H9 (cell line): ENCODE measurements at regions not wholly inside any gene's neighbourhood (a gene's known extent, or its start where the extent isn't known, plus 50 kb on each side); places are given as distances from the start of the nearest gene placed in this dataset.

ENCODE experiments used
- DNase-seq: peaks from one replicate; pipeline ENCODE4 v3.0.0-alpha.2; 2017
- H2AFZ ChIP-seq: one replicate; pipeline ENCODE4 v1.6.1; 2013; ENCODE audit warnings: mild to moderate bottlenecking, low read length, control low read depth, moderate library complexity
- H2AK5ac ChIP-seq: 2 replicates; pipeline ENCODE4 v1.6.1; 2013; ENCODE audit warnings: low read length, control low read depth, mixed read lengths; ENCODE audit not compliant: insufficient read length
- H2BK120ac ChIP-seq: one replicate; pipeline ENCODE4 v1.6.1; 2013; ENCODE audit warnings: low read depth, mild to moderate bottlenecking, low read length, control low read depth, inconsistent platforms; ENCODE audit not compliant: poor library complexity, severe bottlenecking
- H2BK12ac ChIP-seq: 2 replicates; pipeline ENCODE4 v1.6.1; 2013; ENCODE audit warnings: low read length, control low read depth, mixed read lengths, low read depth; ENCODE audit not compliant: insufficient read length
- H2BK15ac ChIP-seq: 2 replicates; pipeline ENCODE4 v1.6.1; 2013; ENCODE audit warnings: low read depth, low read length, control low read depth
- H2BK20ac ChIP-seq: one replicate; pipeline ENCODE4 v1.6.1; 2013; ENCODE audit warnings: low read depth, mild to moderate bottlenecking, low read length, control low read depth, inconsistent platforms; ENCODE audit not compliant: poor library complexity, severe bottlenecking
- H2BK5ac ChIP-seq: 2 replicates; pipeline ENCODE4 v1.6.1; 2013; ENCODE audit warnings: low read length, control low read depth, mixed read lengths; ENCODE audit not compliant: insufficient read length
- H3K14ac ChIP-seq: 2 replicates; pipeline ENCODE4 v1.6.1; 2013; ENCODE audit warnings: low read length, control low read depth; ENCODE audit not compliant: insufficient read depth
- H3K18ac ChIP-seq: 2 replicates; pipeline ENCODE4 v1.6.1; 2013; ENCODE audit warnings: low read depth, mild to moderate bottlenecking, mixed read lengths, low read length, control low read depth; ENCODE audit not compliant: insufficient read length
- H3K23ac ChIP-seq: 2 replicates; pipeline ENCODE4 v1.6.1; 2013; ENCODE audit warnings: low read length, control low read depth, mixed read lengths, low read depth; ENCODE audit not compliant: insufficient read length
- H3K23me2 ChIP-seq: 2 replicates; pipeline ENCODE4 v1.6.1; 2013; ENCODE audit warnings: low read depth, mild to moderate bottlenecking, mixed read lengths, low read length, control low read depth; ENCODE audit not compliant: insufficient read length, poor library complexity, severe bottlenecking
- H3K27ac ChIP-seq: 2 replicates; pipeline ENCODE4 v1.5.1; 2013; ENCODE audit warnings: low read length, control low read depth, mixed read lengths, low read depth; ENCODE audit not compliant: insufficient read length
- H3K27me3 ChIP-seq: 2 replicates; pipeline ENCODE4 v1.6.1; 2013; ENCODE audit warnings: low read length, control low read depth, inconsistent platforms; ENCODE audit not compliant: insufficient read depth
- H3K4ac ChIP-seq: 2 replicates; pipeline ENCODE4 v1.6.1; 2013; ENCODE audit warnings: low read depth, mild to moderate bottlenecking, control low read depth, inconsistent platforms, low read length, moderate library complexity
- H3K4me1 ChIP-seq: 2 replicates; pipeline ENCODE4 v1.6.1; 2013; ENCODE audit warnings: low read length, control low read depth, inconsistent platforms; ENCODE audit not compliant: insufficient read depth
- H3K4me2 ChIP-seq: 2 replicates; pipeline ENCODE4 v1.6.1; 2013; ENCODE audit warnings: low read length, control low read depth, mixed read lengths; ENCODE audit not compliant: insufficient read length, insufficient read depth
- H3K56ac ChIP-seq: 2 replicates; pipeline ENCODE4 v1.6.1; 2013; ENCODE audit warnings: low read depth, mild to moderate bottlenecking, mixed read lengths, low read length, control low read depth; ENCODE audit not compliant: insufficient read length
- H3K79me1 ChIP-seq: 2 replicates; pipeline ENCODE4 v1.6.1; 2013; ENCODE audit warnings: low read depth, mild to moderate bottlenecking, moderate library complexity, low read length, control low read depth, inconsistent platforms; ENCODE audit not compliant: insufficient read depth, poor library complexity, severe bottlenecking
- H3K79me2 ChIP-seq: 2 replicates; pipeline ENCODE4 v1.6.1; 2013; ENCODE audit warnings: low read length, control low read depth, inconsistent platforms; ENCODE audit not compliant: insufficient read depth
- H3K9ac ChIP-seq: 2 replicates; pipeline ENCODE4 v1.6.1; 2013; ENCODE audit warnings: low read length, control low read depth, mixed read lengths; ENCODE audit not compliant: insufficient read length; ENCODE audit errors: extremely low read depth
- H3K9me3 ChIP-seq: one replicate; pipeline ENCODE4 v1.6.1; 2013; ENCODE audit warnings: low read depth, low read length, inconsistent platforms; ENCODE audit not compliant: control insufficient read depth
- H3T11ph ChIP-seq: one replicate; pipeline ENCODE4 v1.6.1; 2013; ENCODE audit warnings: mild to moderate bottlenecking, low read length, control low read depth, inconsistent platforms
- H4K20me1 ChIP-seq: one replicate; pipeline ENCODE4 v1.6.1; 2013; ENCODE audit not compliant: control insufficient read depth, insufficient read length, insufficient read depth
- H4K5ac ChIP-seq: 2 replicates; pipeline ENCODE4 v1.6.1; 2013; ENCODE audit warnings: low read depth, mild to moderate bottlenecking, mixed read lengths, low read length, control low read depth; ENCODE audit not compliant: insufficient read length
- H4K8ac ChIP-seq: replicated peaks from 2 replicates; pipeline ENCODE4 v1.6.1; 2013; ENCODE audit warnings: low read length, control low read depth, mixed read lengths, low read depth; ENCODE audit not compliant: insufficient read length
- H4K91ac ChIP-seq: 2 replicates; pipeline ENCODE4 v1.6.1; 2013; ENCODE audit warnings: low read depth, mild to moderate bottlenecking, moderate library complexity, mixed read lengths, low read length, control low read depth; ENCODE audit not compliant: insufficient read length
- H3K27ac Mint-ChIP-seq, 3 experiments: 2 replicates in 2 of 3; 3 replicates in 1 of 3; pipeline ENCODE4 v1.8.0; 2020 to 2021; ENCODE audit warnings: mixed read lengths in 3 of 3, mild to moderate bottlenecking in 1 of 3, moderate library complexity in 1 of 3
- H3K27me3 Mint-ChIP-seq: 2 replicates; pipeline ENCODE4 v1.8.0; 2021; ENCODE audit warnings: low read depth, mild to moderate bottlenecking, moderate library complexity, mixed read lengths
- H3K36me3 Mint-ChIP-seq, 3 experiments: 2 replicates in 2 of 3; 3 replicates in 1 of 3; pipeline ENCODE4 v1.8.0; 2020 to 2021; ENCODE audit warnings: low read depth in 3 of 3, mixed read lengths in 3 of 3; ENCODE audit not compliant: insufficient read depth in 1 of 3
- H3K4me1 Mint-ChIP-seq, 2 experiments: 2 replicates each; pipeline ENCODE4 v1.8.0; 2020; ENCODE audit warnings: mixed read lengths in 2 of 2
- H3K4me3 Mint-ChIP-seq, 2 experiments: 2 replicates in 1 of 2; 3 replicates in 1 of 2; pipeline ENCODE4 v1.8.0; 2020 to 2021; ENCODE audit warnings: mild to moderate bottlenecking in 2 of 2, mixed read lengths in 2 of 2, moderate library complexity in 1 of 2
- H3K9me3 Mint-ChIP-seq, 2 experiments: 2 replicates in 1 of 2; 3 replicates in 1 of 2; pipeline ENCODE4 v1.8.0; 2020; ENCODE audit warnings: mild to moderate bottlenecking in 2 of 2, mixed read lengths in 2 of 2, moderate library complexity in 1 of 2
- WGBS: extraction: QIAGEN DNeasy Blood & Tissue Kit; methylation state at CpG from one replicate; pipeline ENCODE4 v1.1.7; 2013; ENCODE audit warnings: missing lambda C conversion rate, low lambda C conversion rate, mixed read lengths; ENCODE audit not compliant: insufficient read length; ENCODE audit errors: extremely low coverage; 5-methylcytosine and 5-hydroxymethylcytosine counted together
- TF ChIP-seq, protein P1 (sequence below): fragments of 200-600 bp; sonication (generic); conservative IDR thresholded peaks from 3 replicates; pipeline ENCODE4 v1.8.0; 2021; ENCODE audit warnings: antibody characterized with exemption, mild to moderate bottlenecking

DNA sequence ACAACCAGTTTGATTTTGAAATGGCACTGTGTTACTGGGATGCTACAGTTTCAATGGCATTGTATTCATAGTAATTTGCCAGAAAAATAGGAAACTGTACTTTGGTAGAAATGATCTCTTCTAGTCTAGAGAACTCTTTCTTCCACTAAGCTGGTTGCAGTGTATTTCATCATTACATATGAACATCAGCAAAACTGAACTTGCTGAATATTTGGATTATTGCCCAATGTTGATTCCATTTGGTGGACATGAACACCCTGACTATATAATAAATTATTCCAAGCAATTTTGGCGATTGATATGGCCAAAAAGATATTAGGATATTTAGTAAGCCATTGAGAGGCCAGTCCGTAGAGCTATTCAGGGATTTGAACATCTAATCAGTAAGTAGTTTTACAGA is 191.8 kb upstream of the CXorf66 start:
- no peak overlapping the region for H4K91ac ChIP-seq
- H3T11ph ChIP-seq: no peak overlapping the region
- no peaks in the 10 kb centered on the region for H3K27me3 ChIP-seq
- no peak for DNase-seq
- H3K4me2 ChIP-seq: no peak overlapping the region
- no peaks in the 10 kb centered on the region for H4K20me1 ChIP-seq
- no peak overlapping the region for H3K23ac ChIP-seq
- no peak overlapping the region for H4K8ac ChIP-seq
- Mint-ChIP-seq H3K27me3 (peaks cover 1% of the 10 kb centered on the region; the same call in 1 of the 2 replicates), H3K9me3 (peaks cover 0 to 11% of the 10 kb centered on the region in 2 experiments; a peak in 3 of 5 replicates), H3K4me3 (no peak overlapping the region), H3K36me3 (peaks cover 0 to 6% (median 2%) of the 10 kb centered on the region in 3 experiments; a peak in 4 of 7 replicates), H3K27ac (no peak overlapping the region), H3K4me1 (peaks cover 4 to 8% of the 10 kb centered on the region in 2 experiments)
- H3K79me2 ChIP-seq: no peaks in the 10 kb centered on the region
- no peak overlapping the region for H3K27ac ChIP-seq
- no peak overlapping the region for H3K9ac ChIP-seq
- no peak overlapping the region for H2BK12ac ChIP-seq
- no peaks in the 10 kb centered on the region for H3K23me2 ChIP-seq
- TF ChIP-seq, protein P1, sequence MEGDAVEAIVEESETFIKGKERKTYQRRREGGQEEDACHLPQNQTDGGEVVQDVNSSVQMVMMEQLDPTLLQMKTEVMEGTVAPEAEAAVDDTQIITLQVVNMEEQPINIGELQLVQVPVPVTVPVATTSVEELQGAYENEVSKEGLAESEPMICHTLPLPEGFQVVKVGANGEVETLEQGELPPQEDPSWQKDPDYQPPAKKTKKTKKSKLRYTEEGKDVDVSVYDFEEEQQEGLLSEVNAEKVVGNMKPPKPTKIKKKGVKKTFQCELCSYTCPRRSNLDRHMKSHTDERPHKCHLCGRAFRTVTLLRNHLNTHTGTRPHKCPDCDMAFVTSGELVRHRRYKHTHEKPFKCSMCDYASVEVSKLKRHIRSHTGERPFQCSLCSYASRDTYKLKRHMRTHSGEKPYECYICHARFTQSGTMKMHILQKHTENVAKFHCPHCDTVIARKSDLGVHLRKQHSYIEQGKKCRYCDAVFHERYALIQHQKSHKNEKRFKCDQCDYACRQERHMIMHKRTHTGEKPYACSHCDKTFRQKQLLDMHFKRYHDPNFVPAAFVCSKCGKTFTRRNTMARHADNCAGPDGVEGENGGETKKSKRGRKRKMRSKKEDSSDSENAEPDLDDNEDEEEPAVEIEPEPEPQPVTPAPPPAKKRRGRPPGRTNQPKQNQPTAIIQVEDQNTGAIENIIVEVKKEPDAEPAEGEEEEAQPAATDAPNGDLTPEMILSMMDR: no peak
- H2AK5ac ChIP-seq: no peak overlapping the region
- no peak overlapping the region for H3K56ac ChIP-seq
- H3K14ac ChIP-seq: no peak overlapping the region
- no peak overlapping the region for H3K18ac ChIP-seq
- no peak overlapping the region for H3K4ac ChIP-seq
- no CpG with 5 or more reads among the region's 2 CpGs for WGBS
- no peak overlapping the region for H2AFZ ChIP-seq
- H2BK5ac ChIP-seq: no peak overlapping the region
- H2BK120ac ChIP-seq: no peak overlapping the region
- H3K79me1 ChIP-seq: no peaks in the 10 kb centered on the region
- no peak overlapping the region for H2BK20ac ChIP-seq
- H2BK15ac ChIP-seq: no peak overlapping the region
- no peaks in the 10 kb centered on the region; the same call in 1 of the 2 replicates for H3K4me1 ChIP-seq
- H3K9me3 ChIP-seq: peaks cover 8% of the 10 kb centered on the region
- H4K5ac ChIP-seq: no peak overlapping the region
